HCT116 (cell line): ENCODE measurements at regions not wholly inside any gene's neighbourhood (a gene's known extent, or its start where the extent isn't known, plus 50 kb on each side); places are given as distances from the start of the nearest gene placed in this dataset.

Source experiments
- ATAC-seq: fragments of 200-7000 bp; cut with Tn5 transposase; 2 replicates; pipeline ENCODE4 v1.9.1; 2020; ENCODE audit warnings: mild to moderate bottlenecking, moderate library complexity
- BruUV-seq: library from RNA; stranded (reverse); fragments of 400-500 nt; replicated peaks from 2 replicates; lab custom pipeline; 2021; lab: Mats Ljungman, UMichigan
- CTCF ChIA-PET: fragments of 300-600 bp; sonication (Branson Sonifier 250); formaldehyde crosslinking; loops from one replicate; lab custom pipeline; 2021; ENCODE audit warnings: antibody characterized with exemption; lab: Charles Lee
- POLR2A ChIA-PET: fragments of 300-600, 350-600 bp; sonication (Branson Sonifier 250); formaldehyde crosslinking; loops from one replicate; lab custom pipeline; 2021; ENCODE audit warnings: antibody characterized with exemption; lab: Charles Lee
- RAD21 ChIA-PET, 2 experiments: fragments of 300-600 bp; sonication (Branson Sonifier 250); formaldehyde crosslinking; loops; one replicate each; lab custom pipeline; 2023; ENCODE audit warnings: low total read pairs in 2 of 2; ENCODE audit not compliant: uncharacterized antibody in 2 of 2, unreplicated experiment in 2 of 2, low non-redundant PET in 1 of 2; lab: Charles Lee
- DNase-seq: peaks from one replicate; pipeline ENCODE4 v3.0.0-alpha.2; 2010; ENCODE audit warnings: low read depth, low spot score
- H2AFZ ChIP-seq: fragments of 200-600 bp; shearing (Covaris generic), sonication (generic); 2 replicates; pipeline ENCODE4 v1.6.1; 2017; ENCODE audit warnings: low read depth, mixed run types, mixed read lengths, antibody characterized with exemption, low read length; ENCODE audit not compliant: poor library complexity, severe bottlenecking
- H3K27ac ChIP-seq: 2 replicates; pipeline ENCODE4 v1.5.1; 2012; ENCODE audit warnings: low read depth, low read length
- H3K27me3 ChIP-seq: fragments of 200-600 bp; sonication (generic); 2 replicates; pipeline ENCODE4 v1.6.1; 2016; ENCODE audit warnings: mixed run types, low read length, mixed read lengths; ENCODE audit not compliant: insufficient read depth
- H3K36me3 ChIP-seq, 2 experiments: fragments of 200-500 bp in 1 of 2; fragments of 200-600 bp in 1 of 2; sonication (Bioruptor generic) in 1 of 2; sonication (generic) in 1 of 2; 2 replicates each; pipeline versions ENCODE4 v1.5.1 to v1.6.1; 2014 to 2016; ENCODE audit warnings: low read length in 2 of 2, inconsistent platforms in 1 of 2, mixed read lengths in 1 of 2, mixed run types in 1 of 2; ENCODE audit not compliant: insufficient read depth in 2 of 2, control insufficient read depth in 1 of 2
- H3K4me1 ChIP-seq, 2 experiments: fragments of 200-600 bp in 1 of 2; sonication (generic) in 1 of 2; 2 replicates each; pipeline versions ENCODE4 v1.5.1 to v1.6.1; 2012 to 2017; ENCODE audit warnings: low read length in 2 of 2, inconsistent platforms in 1 of 2, mild to moderate bottlenecking in 1 of 2, mixed read lengths in 1 of 2, mixed run types in 1 of 2, moderate library complexity in 1 of 2; ENCODE audit not compliant: insufficient read depth in 2 of 2, control insufficient read depth in 1 of 2
- H3K4me2 ChIP-seq: fragments of 200-600 bp; sonication (generic); 2 replicates; pipeline ENCODE4 v1.6.1; 2017; ENCODE audit warnings: mixed run types, low read length, mixed read lengths
- H3K4me3 ChIP-seq, 2 experiments: fragments of 200-600 bp in 1 of 2; sonication (generic) in 1 of 2; replicated peaks in 1 of 2; 2 replicates each; pipeline ENCODE4 v1.5.1; 2011 to 2016; ENCODE audit warnings: low read length in 2 of 2, control low read depth in 1 of 2, low read depth in 1 of 2, mild to moderate bottlenecking in 1 of 2, mixed read lengths in 1 of 2, mixed run types in 1 of 2
- H3K79me2 ChIP-seq: fragments of 200-600 bp; sonication (generic); 2 replicates; pipeline ENCODE4 v1.6.1; 2017; ENCODE audit warnings: mild to moderate bottlenecking, mixed run types, low read length, moderate library complexity, mixed read lengths; ENCODE audit not compliant: insufficient read depth
- H3K9ac ChIP-seq: fragments of 200-600 bp; sonication (generic); 2 replicates; pipeline ENCODE4 v1.6.1; 2016; ENCODE audit warnings: low read length, mixed read lengths
- H3K9me2 ChIP-seq: fragments of 200-600 bp; sonication (generic), shearing (Covaris generic); 2 replicates; pipeline ENCODE4 v1.6.1; 2017; ENCODE audit warnings: mixed run types, mild to moderate bottlenecking, moderate library complexity; ENCODE audit not compliant: insufficient read depth
- H3K9me3 ChIP-seq, 2 experiments: fragments of 200-500 bp in 1 of 2; fragments of 200-600 bp in 1 of 2; sonication (Bioruptor generic) in 1 of 2; sonication (generic) in 1 of 2; 2 replicates each; pipeline ENCODE4 v1.6.1; 2014 to 2017; ENCODE audit warnings: low read length in 2 of 2, mixed read lengths in 2 of 2, inconsistent platforms in 1 of 2, low read depth in 1 of 2, mild to moderate bottlenecking in 1 of 2, mixed run types in 1 of 2, moderate library complexity in 1 of 2; ENCODE audit not compliant: control insufficient read depth in 1 of 2, insufficient read depth in 1 of 2
- H4K20me1 ChIP-seq: fragments of 200-600 bp; sonication (generic), shearing (Covaris generic); 2 replicates; pipeline ENCODE4 v1.6.1; 2017; ENCODE audit warnings: mixed run types, mild to moderate bottlenecking, moderate library complexity; ENCODE audit not compliant: insufficient read depth
- CBX3 ChIP-seq: IDR thresholded peaks from 2 replicates; pipeline ENCODE4 v1.6.1; 2012; ENCODE audit warnings: low read depth
- CEBPB ChIP-seq: IDR thresholded peaks from 2 replicates; pipeline ENCODE4 v1.6.1; 2012; ENCODE audit warnings: low read depth
- ELF1 ChIP-seq: IDR thresholded peaks from 2 replicates; pipeline ENCODE4 v1.6.1; 2012; ENCODE audit warnings: low read depth, borderline replicate concordance
- EZH2 ChIP-seq: fragments of 200-600 bp; sonication (generic); IDR thresholded peaks from 2 replicates; pipeline ENCODE4 v1.6.1; 2017; ENCODE audit warnings: antibody characterized with exemption, mixed run types
- EZH2phosphoT487 ChIP-seq: fragments of 200-600 bp; IDR thresholded peaks from 2 replicates; pipeline ENCODE4 v1.6.1; 2018; ENCODE audit warnings: antibody characterized with exemption, borderline replicate concordance
- FOSL1 ChIP-seq: IDR thresholded peaks from 2 replicates; pipeline ENCODE4 v1.6.1; 2012; ENCODE audit warnings: low read depth
- JUND ChIP-seq: IDR thresholded peaks from 2 replicates; pipeline ENCODE4 v1.6.1; 2012
- POLR2A ChIP-seq: IDR thresholded peaks from 2 replicates; pipeline ENCODE4 v1.7.0; 2011; ENCODE audit warnings: borderline replicate concordance; ENCODE audit not compliant: insufficient read depth, insufficient read length; ENCODE audit errors: extremely low read depth
- RAD21 ChIP-seq: IDR thresholded peaks from 2 replicates; pipeline ENCODE4 v1.6.1; 2012; ENCODE audit warnings: low read depth, mild to moderate bottlenecking
- SRF ChIP-seq: IDR thresholded peaks from 2 replicates; pipeline ENCODE4 v1.6.1; 2012; ENCODE audit warnings: low read depth
- TCF7L2 ChIP-seq: IDR thresholded peaks from 2 replicates; pipeline ENCODE4 v1.7.0; 2011; ENCODE audit warnings: borderline replicate concordance, inconsistent platforms; ENCODE audit not compliant: insufficient read depth, insufficient read length; ENCODE audit errors: extremely low read depth
- YY1 ChIP-seq: IDR thresholded peaks from 2 replicates; pipeline ENCODE4 v1.6.1; 2011; ENCODE audit warnings: low read length, low read depth, moderate library complexity, mild to moderate bottlenecking; ENCODE audit not compliant: insufficient replicate concordance; ENCODE audit errors: extremely low read depth
- ZFX ChIP-seq: fragments of 450-650 bp; IDR thresholded peaks from 2 replicates; pipeline ENCODE4 v1.6.1; 2017
- ZNF274 ChIP-seq: fragments of 200-500 bp; sonication (Bioruptor generic); IDR thresholded peaks from 2 replicates; pipeline ENCODE4 v1.6.1; 2014; ENCODE audit warnings: mild to moderate bottlenecking, low read depth, low read length, inconsistent platforms
- intact Hi-C: fragments of 100-400 bp; cut with micrococcal nuclease; formaldehyde crosslinking; loops from 2 replicates; pipeline ENCODE4 v1.10.0; 2022
- TF ChIP-seq, protein P1 (sequence below): IDR thresholded peaks from 2 replicates; pipeline ENCODE4 v1.6.1; 2012
- TF ChIP-seq, protein P2 (sequence below): IDR thresholded peaks from 2 replicates; pipeline ENCODE4 v1.6.1; 2011; ENCODE audit warnings: mild to moderate bottlenecking, low read length, moderate library complexity; ENCODE audit not compliant: insufficient replicate concordance; ENCODE audit errors: extremely low read depth

DNA sequence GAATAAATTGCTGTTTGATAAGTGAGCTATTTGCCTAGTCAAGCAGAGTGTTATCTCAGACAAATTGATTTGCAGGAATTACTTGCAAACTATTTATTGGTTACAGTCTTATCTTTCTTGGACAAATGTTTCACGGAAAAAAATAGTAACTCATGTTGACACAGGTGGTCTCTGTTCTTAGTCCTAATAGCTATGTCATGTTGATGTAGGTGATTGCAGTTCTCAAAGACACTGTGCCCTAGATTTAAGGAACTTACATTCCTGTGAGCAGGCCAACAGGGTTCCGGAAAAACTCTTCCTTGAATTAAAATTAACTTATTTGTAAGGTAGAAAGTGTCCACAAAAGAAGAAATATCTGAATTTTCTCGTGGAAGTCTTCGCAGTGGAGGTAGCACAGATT, 109.6 kb upstream of the SLCO6A1 start (continued):
- TF ChIP-seq, protein P1, sequence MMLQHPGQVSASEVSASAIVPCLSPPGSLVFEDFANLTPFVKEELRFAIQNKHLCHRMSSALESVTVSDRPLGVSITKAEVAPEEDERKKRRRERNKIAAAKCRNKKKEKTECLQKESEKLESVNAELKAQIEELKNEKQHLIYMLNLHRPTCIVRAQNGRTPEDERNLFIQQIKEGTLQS = no peak
- TF ChIP-seq ZFX (no peak), RAD21 (no peak), SRF (no peak), CBX3 (no peak)
- TF ChIP-seq, protein P2, sequence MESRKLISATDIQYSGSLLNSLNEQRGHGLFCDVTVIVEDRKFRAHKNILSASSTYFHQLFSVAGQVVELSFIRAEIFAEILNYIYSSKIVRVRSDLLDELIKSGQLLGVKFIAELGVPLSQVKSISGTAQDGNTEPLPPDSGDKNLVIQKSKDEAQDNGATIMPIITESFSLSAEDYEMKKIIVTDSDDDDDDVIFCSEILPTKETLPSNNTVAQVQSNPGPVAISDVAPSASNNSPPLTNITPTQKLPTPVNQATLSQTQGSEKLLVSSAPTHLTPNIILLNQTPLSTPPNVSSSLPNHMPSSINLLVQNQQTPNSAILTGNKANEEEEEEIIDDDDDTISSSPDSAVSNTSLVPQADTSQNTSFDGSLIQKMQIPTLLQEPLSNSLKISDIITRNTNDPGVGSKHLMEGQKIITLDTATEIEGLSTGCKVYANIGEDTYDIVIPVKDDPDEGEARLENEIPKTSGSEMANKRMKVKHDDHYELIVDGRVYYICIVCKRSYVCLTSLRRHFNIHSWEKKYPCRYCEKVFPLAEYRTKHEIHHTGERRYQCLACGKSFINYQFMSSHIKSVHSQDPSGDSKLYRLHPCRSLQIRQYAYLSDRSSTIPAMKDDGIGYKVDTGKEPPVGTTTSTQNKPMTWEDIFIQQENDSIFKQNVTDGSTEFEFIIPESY = no peak

DNA sequence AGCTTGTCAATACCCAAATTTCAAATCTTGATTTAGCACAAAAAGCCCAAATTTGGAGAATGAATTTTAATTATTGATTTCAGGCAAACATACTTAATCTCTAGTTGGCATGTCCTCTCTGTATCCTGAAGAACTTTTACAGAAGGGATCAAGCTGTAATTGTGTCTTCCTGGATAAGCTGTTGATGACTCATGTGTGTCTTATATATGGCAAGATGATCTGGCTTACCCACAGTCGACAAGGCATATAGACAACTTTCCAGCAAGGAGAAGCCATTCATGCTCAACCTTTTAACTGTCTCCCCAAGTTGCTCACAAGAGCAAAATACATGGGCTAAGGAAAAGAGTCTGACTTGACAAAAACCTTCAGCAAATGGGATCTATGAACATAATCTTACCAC, 112.5 kb upstream of the SLCO6A1 start:
- TF ChIP-seq ELF1 (no peak), POLR2A (no peak), EZH2phosphoT487 (no peak), TCF7L2 (no peak), CEBPB (no peak), ZFX (no peak), JUND (no peak), ZNF274 (no peak), FOSL1 (no peak), YY1 (no peak), EZH2 (no peak)
- TF ChIP-seq, protein P1 = no peak
- DNase-seq = no peak
- H3K27me3 ChIP-seq = no peaks in the 10 kb centered on the region
- RAD21 ChIA-PET = no interaction called here
- POLR2A ChIA-PET = interaction anchor here (0.5 kb wide), 1 partner anchor 544 kb away, joined by 4 read pairs; no protein-coding TSS in a partner anchor
- no peak for ATAC-seq
- H3K36me3 ChIP-seq = no peaks in the 10 kb centered on the region
- BruUV-seq = no TSS peak
- no peaks in the 10 kb centered on the region for H3K9me2 ChIP-seq
- H3K4me1 ChIP-seq = no peaks in the 10 kb centered on the region
- no peak overlapping the region for H3K9ac ChIP-seq
- H3K9me3 ChIP-seq = no peaks in the 10 kb centered on the region
- no peaks in the 10 kb centered on the region for H3K79me2 ChIP-seq
- intact Hi-C loops = no loop called here
- H4K20me1 ChIP-seq = no peaks in the 10 kb centered on the region
- CTCF ChIA-PET = no interaction called here
- H3K27ac ChIP-seq = no peak overlapping the region
- H3K4me2 ChIP-seq = no peak overlapping the region
- H3K4me3 ChIP-seq = no peak overlapping the region
- no peak overlapping the region for H2AFZ ChIP-seq
